HL-60/S4 treated with retinoic acid at 250 ng/mL for 4 days and 3 days (cell line): ENCODE measurements at regions not wholly inside any gene's neighbourhood (a gene's known extent, or its start where the extent isn't known, plus 50 kb on each side); places are given as distances from the start of the nearest gene placed in this dataset.
"Not testable (repeated sequence)": the region's sequence is repeated elsewhere in the genome, so short reads cannot be mapped to it uniquely, and the experiment has no call there.

Experiments
- in situ Hi-C: fragments of 300-500 bp; cut with MboI; formaldehyde crosslinking; loops from 2 replicates; pipeline ENCODE4 v1.7.0; 2022; ENCODE audit warnings: low sequenced_read_pairs

- in situ Hi-C loops, result loop anchor here (25.0 kb wide), 1 partner anchor 972 kb away; no protein-coding TSS in a partner anchor
Measured at GRCh38 chr14:101634202-101634849, 73.0 kb downstream of the DIO3 start.

- in situ Hi-C loops, result loop anchor here (25.0 kb wide), 1 partner anchor 973 kb away; no protein-coding TSS in a partner anchor
Measured at GRCh38 chr14:101634850-101635748, 73.8 kb downstream of the DIO3 start.

GRCh38 chr14:101635749-101636560 lies 74.7 kb downstream of the DIO3 start:
- in situ Hi-C loops, result loop anchor here (25.0 kb wide), 1 partner anchor 974 kb away; no protein-coding TSS in a partner anchor

- in situ Hi-C loops, result loop anchor here (25.0 kb wide), 1 partner anchor 977 kb away; no protein-coding TSS in a partner anchor
Measured at GRCh38 chr14:101639241-101639833, 78.0 kb downstream of the DIO3 start.

GRCh38 chr14:101643651-101644050 lies 82.4 kb downstream of the DIO3 start:
- in situ Hi-C loops, result loop anchor here (25.0 kb wide), 1 partner anchor 981 kb away; no protein-coding TSS in a partner anchor

GRCh38 chr14:101654051-101654450 lies 92.8 kb downstream of the DIO3 start:
- in situ Hi-C loops, result no loop called here

GRCh38 chr14:101657372-101657771 lies 96.1 kb downstream of the DIO3 start:
- in situ Hi-C loops, result no loop called here

GRCh38 chr14:101665478-101666078 lies 95.9 kb upstream of the PPP2R5C start:
- in situ Hi-C loops, result no loop called here

- in situ Hi-C loops, result no loop called here
Measured at GRCh38 chr14:101666264-101666663, 95.2 kb upstream of the PPP2R5C start.

GRCh38 chr14:101669629-101670028 lies 91.9 kb upstream of the PPP2R5C start:
- in situ Hi-C loops, result no loop called here

- in situ Hi-C loops, result no loop called here
Measured at GRCh38 chr14:101673873-101674272, 87.6 kb upstream of the PPP2R5C start.

GRCh38 chr14:101675835-101676234 lies 85.7 kb upstream of the PPP2R5C start:
- in situ Hi-C loops, result not testable (repeated sequence)

- in situ Hi-C loops, result not testable (repeated sequence)
Measured at GRCh38 chr14:101677912-101678327, 83.6 kb upstream of the PPP2R5C start.

- in situ Hi-C loops, result no loop called here
Measured at GRCh38 chr14:101681795-101682194, 79.7 kb upstream of the PPP2R5C start.

- in situ Hi-C loops, result no loop called here
Measured at GRCh38 chr14:101683365-101683764, 78.1 kb upstream of the PPP2R5C start.

GRCh38 chr14:101687756-101688546 lies 73.6 kb upstream of the PPP2R5C start:
- in situ Hi-C loops, result no loop called here

- in situ Hi-C loops, result no loop called here
Measured at GRCh38 chr14:101689039-101689501, 72.4 kb upstream of the PPP2R5C start.

- in situ Hi-C loops, result not testable (repeated sequence)
Measured at GRCh38 chr14:101689966-101690365, 71.5 kb upstream of the PPP2R5C start.

GRCh38 chr14:101695659-101696058 lies 65.8 kb upstream of the PPP2R5C start:
- in situ Hi-C loops, result no loop called here
